H1 (cell line): ENCODE measurements at regions not wholly inside any gene's neighbourhood (a gene's known extent, or its start where the extent isn't known, plus 50 kb on each side); places are given as distances from the start of the nearest gene placed in this dataset.

Experiments used
- CTCF ChIA-PET: fragments of 300-600 bp; sonication (Branson Sonifier 250); formaldehyde crosslinking; loops from one replicate; lab custom pipeline; 2021; ENCODE audit not compliant: partially characterized antibody; lab: Charles Lee
- POLR2A ChIA-PET: fragments of 300-600 bp; sonication (Branson Sonifier 250); formaldehyde crosslinking; loops from one replicate; lab custom pipeline; 2021; ENCODE audit warnings: inconsistent platforms; ENCODE audit not compliant: partially characterized antibody; lab: Charles Lee
- DNase-seq, 2 experiments: peaks; one replicate each; pipeline versions ENCODE4 v3.0.0 to v3.0.0-alpha.2; 2010 to 2022; ENCODE audit warnings: low spot score in 2 of 2, low read depth in 1 of 2, mixed read lengths in 1 of 2
- FAIRE-seq: peaks from 2 replicates; lab custom pipeline; 2011; peaks lifted over from hg19 to GRCh38; lab: Jason Lieb, UNC
- H2AFZ ChIP-seq: 2 replicates; pipeline ENCODE4 v1.8.1; 2012; ENCODE audit warnings: low read length, inconsistent platforms
- H2AK5ac ChIP-seq: 2 replicates; pipeline ENCODE4 v1.6.1; 2013; ENCODE audit warnings: low read depth, low read length
- H2BK120ac ChIP-seq: replicated peaks from 2 replicates; pipeline ENCODE3; 2013; ENCODE audit warnings: low read depth, low read length, inconsistent platforms
- H2BK12ac ChIP-seq: 2 replicates; pipeline ENCODE4 v1.6.1; 2013; ENCODE audit warnings: low read depth, low read length
- H2BK15ac ChIP-seq: 2 replicates; pipeline ENCODE4 v1.6.1; 2013; ENCODE audit warnings: low read length
- H2BK20ac ChIP-seq: 2 replicates; pipeline ENCODE4 v1.6.1; 2013; ENCODE audit warnings: low read length
- H2BK5ac ChIP-seq: 2 replicates; pipeline ENCODE4 v1.6.1; 2013; ENCODE audit warnings: low read depth, low read length
- H3K14ac ChIP-seq: 2 replicates; pipeline ENCODE4 v1.6.1; 2013; ENCODE audit warnings: inconsistent platforms; ENCODE audit not compliant: insufficient read length
- H3K18ac ChIP-seq: 2 replicates; pipeline ENCODE4 v1.6.1; 2013; ENCODE audit warnings: low read length; ENCODE audit errors: extremely low read depth
- H3K23ac ChIP-seq: 2 replicates; pipeline ENCODE4 v1.6.1; 2013; ENCODE audit warnings: inconsistent platforms; ENCODE audit not compliant: insufficient read length
- H3K23me2 ChIP-seq: 2 replicates; pipeline ENCODE4 v1.6.1; 2013; ENCODE audit warnings: low read depth, low read length
- H3K27ac ChIP-seq: 2 replicates; pipeline ENCODE4 v1.6.1; 2011; ENCODE audit warnings: low read depth, low read length, inconsistent platforms
- H3K27me3 ChIP-seq, 4 experiments: replicated peaks in 1 of 4; 1 replicate in 1 of 4; 2 replicates in 3 of 4; pipeline versions ENCODE4 v1.6.1 to v1.8.1; 2011 to 2013; ENCODE audit warnings: low read length in 3 of 4, mild to moderate bottlenecking in 3 of 4, inconsistent platforms in 2 of 4, mixed read lengths in 2 of 4, moderate library complexity in 1 of 4; ENCODE audit not compliant: control insufficient read depth in 3 of 4, insufficient read depth in 3 of 4; ENCODE audit errors: extremely low read depth in 1 of 4
- H3K36me3 ChIP-seq, 4 experiments: 2 replicates each; pipeline versions ENCODE4 v1.6.1 to v1.8.1; 2011 to 2013; ENCODE audit warnings: mild to moderate bottlenecking in 4 of 4, low read length in 3 of 4, moderate library complexity in 2 of 4, control low read depth in 1 of 4, inconsistent platforms in 1 of 4; ENCODE audit not compliant: insufficient read depth in 4 of 4, control insufficient read depth in 2 of 4
- H3K4ac ChIP-seq: replicated peaks from 2 replicates; pipeline ENCODE3; 2013; ENCODE audit warnings: low read length, low read depth, mixed read lengths, inconsistent platforms; ENCODE audit not compliant: insufficient read length
- H3K4me1 ChIP-seq, 4 experiments: replicated peaks in 1 of 4; 1 replicate in 1 of 4; 2 replicates in 3 of 4; pipeline versions ENCODE4 v1.6.1 to v1.8.1; 2011 to 2013; ENCODE audit warnings: low read length in 3 of 4, inconsistent platforms in 2 of 4, mixed read lengths in 1 of 4; ENCODE audit not compliant: insufficient read depth in 4 of 4, control insufficient read depth in 3 of 4
- H3K4me2 ChIP-seq, 2 experiments: 2 replicates each; pipeline versions ENCODE4 v1.6.1 to v1.8.1; 2011 to 2013; ENCODE audit warnings: low read depth in 2 of 2, low read length in 2 of 2, control low read depth in 1 of 2, inconsistent platforms in 1 of 2, mild to moderate bottlenecking in 1 of 2; ENCODE audit not compliant: insufficient read depth in 1 of 2
- H3K4me3 ChIP-seq, 4 experiments: fragments of 200-600, 300-600 bp in 1 of 4; sonication (generic), shearing (Covaris generic), sonication (Bioruptor Twin) in 1 of 4; 2 replicates each; pipeline versions ENCODE4 v1.5.1 to v1.8.1; 2011 to 2016; ENCODE audit warnings: low read length in 4 of 4, low read depth in 3 of 4, control low read depth in 2 of 4, inconsistent platforms in 2 of 4, mild to moderate bottlenecking in 2 of 4, mixed read lengths in 1 of 4, moderate library complexity in 1 of 4; ENCODE audit not compliant: insufficient read depth in 2 of 4; ENCODE audit errors: extremely low read depth in 1 of 4
- H3K56ac ChIP-seq: replicated peaks from 2 replicates; pipeline ENCODE3; 2013; ENCODE audit warnings: low read depth, mild to moderate bottlenecking, mixed read lengths, low read length, inconsistent platforms; ENCODE audit not compliant: insufficient read length
- H3K79me1 ChIP-seq: 2 replicates; pipeline ENCODE4 v1.6.1; 2013; ENCODE audit warnings: low read depth, low read length, control low read depth
- H3K79me2 ChIP-seq, 2 experiments: 2 replicates each; pipeline versions ENCODE4 v1.6.1 to v1.8.1; 2012 to 2013; ENCODE audit warnings: low read length in 2 of 2, mild to moderate bottlenecking in 2 of 2, inconsistent platforms in 1 of 2; ENCODE audit not compliant: insufficient read depth in 2 of 2, control insufficient read depth in 1 of 2
- H3K9ac ChIP-seq, 4 experiments: replicated peaks in 1 of 4; 1 replicate in 1 of 4; 2 replicates in 3 of 4; pipeline versions ENCODE4 v1.6.1 to v1.8.1; 2011 to 2013; ENCODE audit warnings: low read depth in 3 of 4, low read length in 3 of 4, control low read depth in 2 of 4, mild to moderate bottlenecking in 2 of 4, moderate library complexity in 2 of 4, inconsistent platforms in 1 of 4; ENCODE audit errors: extremely low read depth in 1 of 4
- H3K9me3 ChIP-seq, 2 experiments: 2 replicates each; pipeline versions ENCODE4 v1.6.1 to v1.8.1; 2012 to 2013; ENCODE audit warnings: mild to moderate bottlenecking in 2 of 2, moderate library complexity in 2 of 2, control low read depth in 1 of 2, inconsistent platforms in 1 of 2, low read depth in 1 of 2, low read length in 1 of 2, mixed read lengths in 1 of 2; ENCODE audit not compliant: insufficient read depth in 2 of 2
- H4K20me1 ChIP-seq, 2 experiments: replicated peaks in 1 of 2; 2 replicates each; pipeline versions ENCODE3 to v1.8.1; 2011 to 2013; ENCODE audit warnings: inconsistent platforms in 2 of 2, low read length in 2 of 2, mild to moderate bottlenecking in 1 of 2; ENCODE audit not compliant: insufficient read depth in 2 of 2, control insufficient read depth in 1 of 2
- H4K5ac ChIP-seq: 2 replicates; pipeline ENCODE4 v1.6.1; 2013; ENCODE audit warnings: low read length, low read depth, mixed read lengths, inconsistent platforms; ENCODE audit not compliant: insufficient read length
- H4K8ac ChIP-seq: 2 replicates; pipeline ENCODE4 v1.8.0; 2013; ENCODE audit warnings: mild to moderate bottlenecking, moderate library complexity, low read length, inconsistent platforms; ENCODE audit not compliant: insufficient read depth; ENCODE audit errors: extremely low read depth
- H4K91ac ChIP-seq: replicated peaks from 2 replicates; pipeline ENCODE3; 2013; ENCODE audit warnings: low read length, mixed read lengths, inconsistent platforms; ENCODE audit not compliant: insufficient read length
- BACH1 ChIP-seq: IDR thresholded peaks from 2 replicates; pipeline ENCODE4 v1.6.1; 2012; ENCODE audit warnings: low read length, improper control_type of control experiment
- CEBPB ChIP-seq: IDR thresholded peaks from 2 replicates; pipeline ENCODE4 v1.6.1; 2012; ENCODE audit warnings: low read depth, low read length
- CHD2 ChIP-seq: IDR thresholded peaks from 2 replicates; pipeline ENCODE4 v1.6.1; 2012; ENCODE audit warnings: low read length, improper control_type of control experiment
- CREB1 ChIP-seq: IDR thresholded peaks from 2 replicates; pipeline ENCODE4 v1.6.1; 2012; ENCODE audit warnings: inconsistent platforms
- FOSL1 ChIP-seq: IDR thresholded peaks from 2 replicates; pipeline ENCODE4 v1.6.1; 2011; ENCODE audit warnings: mild to moderate bottlenecking, low read depth, low read length, moderate library complexity; ENCODE audit not compliant: insufficient read depth
- HDAC6 ChIP-seq: IDR thresholded peaks from one replicate; pipeline ENCODE4 v1.7.1; 2012; ENCODE audit warnings: low read depth, mild to moderate bottlenecking, inconsistent platforms, low read length, moderate library complexity
- JUN ChIP-seq: IDR thresholded peaks from 2 replicates; pipeline ENCODE4 v1.6.1; 2011; ENCODE audit warnings: low read depth, mild to moderate bottlenecking, improper control_type of control experiment, low read length
- JUND ChIP-seq: IDR thresholded peaks from 2 replicates; pipeline ENCODE4 v1.6.1; 2011; ENCODE audit warnings: mild to moderate bottlenecking, improper control_type of control experiment, low read length
- MAX ChIP-seq: IDR thresholded peaks from 2 replicates; pipeline ENCODE4 v1.6.1; 2012; ENCODE audit warnings: inconsistent platforms
- NRF1 ChIP-seq: IDR thresholded peaks from 2 replicates; pipeline ENCODE4 v1.6.1; 2011; ENCODE audit warnings: mild to moderate bottlenecking, low read depth, low read length, improper control_type of control experiment
- PHF8 ChIP-seq: fragments of 200-600 bp; sonication (generic); conservative IDR thresholded peaks from 2 replicates; pipeline ENCODE4 v1.7.1; 2012; ENCODE audit warnings: low read depth, mild to moderate bottlenecking, inconsistent platforms, low read length, moderate library complexity
- SAP30 ChIP-seq: fragments of 300-600 bp; sonication (generic); IDR thresholded peaks from 2 replicates; pipeline ENCODE4 v1.7.1; 2012; ENCODE audit warnings: low read length, moderate library complexity, mild to moderate bottlenecking, inconsistent platforms; ENCODE audit not compliant: insufficient read depth, insufficient replicate concordance
- SIN3A ChIP-seq, 2 experiments: IDR thresholded peaks in 1 of 2; conservative IDR thresholded peaks in 1 of 2; 2 replicates each; pipeline ENCODE4 v1.6.1; 2011 to 2012; ENCODE audit warnings: low read length in 2 of 2, improper control_type of control experiment in 1 of 2, low read depth in 1 of 2, mild to moderate bottlenecking in 1 of 2
- SP2 ChIP-seq: IDR thresholded peaks from 2 replicates; pipeline ENCODE4 v1.6.1; 2012; ENCODE audit warnings: mild to moderate bottlenecking, low read length, inconsistent platforms
- SRF ChIP-seq: IDR thresholded peaks from 2 replicates; pipeline ENCODE4 v1.6.1; 2011; ENCODE audit warnings: mild to moderate bottlenecking, low read depth, low read length, moderate library complexity
- TCF12 ChIP-seq: IDR thresholded peaks from 2 replicates; pipeline ENCODE4 v1.6.1; 2011; ENCODE audit warnings: low read depth, mild to moderate bottlenecking, low read length
- TEAD4 ChIP-seq: IDR thresholded peaks from 2 replicates; pipeline ENCODE4 v1.6.1; 2012; ENCODE audit warnings: low read depth, low read length, inconsistent platforms, mixed read lengths
- WGBS, 2 experiments: shearing (Covaris generic) in 1 of 2; methylation state at CpG; one replicate each; pipeline versions ENCODE4 v1.1.6 to v1.1.7; 2013 to 2015; ENCODE audit warnings: low lambda C conversion rate in 2 of 2, mixed read lengths in 2 of 2, inconsistent platforms in 1 of 2, low coverage in 1 of 2, missing lambda C conversion rate in 1 of 2; ENCODE audit not compliant: insufficient replicate concordance in 2 of 2, insufficient coverage in 1 of 2, insufficient read length in 1 of 2; ENCODE audit errors: extremely low coverage in 1 of 2, missing lambda C conversion rate in 1 of 2; 5-methylcytosine and 5-hydroxymethylcytosine counted together

GRCh38 chr11:116325247-116325646, 447.5 kb downstream of the BUD13 start:
- Histone ChIP-seq H3K79me2 (no peaks in the 10 kb centered on the region), H3K27me3 (no peaks in the 10 kb centered on the region), H3K14ac (no peak overlapping the region), H4K5ac (no peak overlapping the region), H3K4me1 (no peaks in the 10 kb centered on the region), H3K56ac (no peak overlapping the region), H2BK120ac (no peak overlapping the region), H3K23ac (no peak overlapping the region), H4K8ac (no peak overlapping the region), H3K23me2 (no peaks in the 10 kb centered on the region), H3K4ac (no peak overlapping the region), H3K27ac (no peak overlapping the region), H2BK12ac (no peak overlapping the region), H3K9ac (no peak overlapping the region), H2BK5ac (no peak overlapping the region), H4K20me1 (no peaks in the 10 kb centered on the region), H2AK5ac (no peak overlapping the region), H2BK15ac (no peak overlapping the region), H2AFZ (no peak overlapping the region), H3K9me3 (peaks cover 7 to 8% of the 10 kb centered on the region in 2 experiments), H3K79me1 (no peaks in the 10 kb centered on the region), H4K91ac (no peak overlapping the region), H3K4me3 (no peak overlapping the region), H2BK20ac (no peak overlapping the region), H3K36me3 (no peaks in the 10 kb centered on the region), H3K18ac (no peak overlapping the region), H3K4me2 (no peak overlapping the region)
- 98% methylated on average over 3 of the region's 3 CpGs; no CpG with 5 or more reads in 1 of the 2 experiments for WGBS, 2 experiments
- POLR2A ChIA-PET, result no interaction called here
- FAIRE-seq (no peak), DNase-seq (no peak)
- TF ChIP-seq SRF, result no peak
- TF ChIP-seq TCF12, result no peak
- no peak for TF ChIP-seq PHF8
- TF ChIP-seq TEAD4, result no peak
- TF ChIP-seq SIN3A (conservative IDR thresholded peaks at IDR 0.05 in 1 of 2, IDR thresholded peaks at IDR 0.05 in 1 of 2; ENCODE audit: low read depth in 1 of 2, low read length in 2 of 2), result no peak
- no peak for TF ChIP-seq CEBPB
- TF ChIP-seq SP2, result no peak
- TF ChIP-seq SAP30, result no peak
- no peak for TF ChIP-seq JUN
- no peak for TF ChIP-seq FOSL1
- TF ChIP-seq MAX, result no peak
- TF ChIP-seq NRF1, result no peak
- TF ChIP-seq CREB1, result no peak
- TF ChIP-seq JUND, result no peak
- TF ChIP-seq HDAC6, result no peak
- no peak for TF ChIP-seq CHD2
- TF ChIP-seq BACH1, result no peak
- CTCF ChIA-PET, result interaction anchor here (0.9 to 1.5 kb wide), 4 partner anchors 8 to 366 kb away, joined by 3 to 6 read pairs (median 4); no protein-coding TSS in a partner anchor
